IMR-90 (cell line): ENCODE measurements at regions not wholly inside any gene's neighbourhood (a gene's known extent, or its start where the extent isn't known, plus 50 kb on each side); places are given as distances from the start of the nearest gene placed in this dataset.
"Not testable (repeated sequence)": the region's sequence is repeated elsewhere in the genome, so short reads cannot be mapped to it uniquely, and the experiment has no call there.

ENCODE experiments used
- ATAC-seq: fragments of 200-7000 bp; cut with Tn5 transposase; 2 replicates; pipeline ENCODE4 v1.9.1; 2020; ENCODE audit warnings: low read depth, mild to moderate bottlenecking, moderate library complexity
- BruUV-seq: library from RNA; stranded (reverse); fragments of 400-500 nt; replicated peaks from 2 replicates; lab custom pipeline; 2021; lab: Mats Ljungman, UMichigan
- CTCF ChIA-PET: fragments of 300-600 bp; formaldehyde crosslinking; extraction: SDS; loops from one replicate; lab custom pipeline; 2021; ENCODE audit warnings: antibody characterized with exemption; lab: Yijun Ruan, JAX
- POLR2A ChIA-PET: fragments of 300-600 bp; sonication (Branson Sonifier 250); formaldehyde crosslinking; loops from one replicate; lab custom pipeline; 2022; ENCODE audit warnings: antibody characterized with exemption; ENCODE audit not compliant: unreplicated experiment; lab: Charles Lee
- DNase-seq: peaks from one replicate; pipeline ENCODE4 v3.0.0; 2013
- H2AFZ ChIP-seq: replicated peaks from 2 replicates; pipeline ENCODE3; 2013; ENCODE audit warnings: low read length, mild to moderate bottlenecking; ENCODE audit not compliant: poor library complexity
- H2AK5ac ChIP-seq: 2 replicates; pipeline ENCODE4 v1.6.1; 2013; ENCODE audit warnings: low read depth, low read length, inconsistent platforms
- H2AK9ac ChIP-seq: replicated peaks from 2 replicates; pipeline ENCODE3; 2013; ENCODE audit warnings: mild to moderate bottlenecking, low read depth, low read length, moderate library complexity; ENCODE audit not compliant: poor library complexity
- H2BK120ac ChIP-seq: 2 replicates; pipeline ENCODE4 v1.6.1; 2013; ENCODE audit warnings: low read depth, low read length, inconsistent platforms
- H2BK15ac ChIP-seq: 3 replicates; pipeline ENCODE4 v1.6.1; 2013; ENCODE audit warnings: low read depth, low read length, inconsistent platforms
- H2BK20ac ChIP-seq: 2 replicates; pipeline ENCODE4 v1.6.1; 2013; ENCODE audit warnings: low read depth, mild to moderate bottlenecking, inconsistent platforms, low read length, moderate library complexity
- H2BK5ac ChIP-seq: 2 replicates; pipeline ENCODE4 v1.6.1; 2013; ENCODE audit warnings: mild to moderate bottlenecking, low read depth, low read length, inconsistent platforms; ENCODE audit not compliant: poor library complexity, severe bottlenecking
- H3K14ac ChIP-seq: replicated peaks from 2 replicates; pipeline ENCODE4 v1.6.1; 2013; ENCODE audit warnings: low read depth, low read length, inconsistent platforms
- H3K18ac ChIP-seq: 2 replicates; pipeline ENCODE4 v1.6.1; 2013; ENCODE audit warnings: low read depth, low read length, control low read depth
- H3K23ac ChIP-seq: 2 replicates; pipeline ENCODE4 v1.6.1; 2013; ENCODE audit warnings: low read depth, low read length, inconsistent platforms
- H3K27ac ChIP-seq: 2 replicates; pipeline ENCODE4 v1.5.1; 2013; ENCODE audit warnings: mild to moderate bottlenecking, control low read depth, low read length; ENCODE audit not compliant: insufficient read depth
- H3K27me3 ChIP-seq: 2 replicates; pipeline ENCODE4 v1.6.1; 2013; ENCODE audit warnings: low read length; ENCODE audit not compliant: control insufficient read depth, insufficient read depth
- H3K36me3 ChIP-seq: 2 replicates; pipeline ENCODE4 v1.6.1; 2013; ENCODE audit warnings: low read length, mixed read lengths; ENCODE audit not compliant: control insufficient read depth, insufficient read depth
- H3K4ac ChIP-seq: 2 replicates; pipeline ENCODE4 v1.6.1; 2013; ENCODE audit warnings: low read depth, low read length, inconsistent platforms
- H3K4me1 ChIP-seq: 2 replicates; pipeline ENCODE4 v1.6.1; 2013; ENCODE audit warnings: low read length, mixed read lengths; ENCODE audit not compliant: control insufficient read depth, insufficient read depth
- H3K4me2 ChIP-seq: 2 replicates; pipeline ENCODE4 v1.6.1; 2013; ENCODE audit warnings: low read depth, mild to moderate bottlenecking, control low read depth, low read length, moderate library complexity
- H3K4me3 ChIP-seq: 2 replicates; pipeline ENCODE4 v1.5.1; 2013; ENCODE audit warnings: low read depth, mild to moderate bottlenecking, control low read depth, low read length, moderate library complexity; ENCODE audit not compliant: insufficient read depth
- H3K56ac ChIP-seq: 2 replicates; pipeline ENCODE4 v1.6.1; 2013; ENCODE audit warnings: low read length, inconsistent platforms; ENCODE audit not compliant: insufficient read depth; ENCODE audit errors: extremely low read depth
- H3K79me1 ChIP-seq, 2 experiments: 2 replicates each; pipeline ENCODE4 v1.6.1; 2013; ENCODE audit warnings: low read length in 2 of 2, inconsistent platforms in 1 of 2, low read depth in 1 of 2
- H3K9ac ChIP-seq: 2 replicates; pipeline ENCODE4 v1.6.1; 2013; ENCODE audit warnings: low read depth, low read length, control low read depth
- H3K9me1 ChIP-seq: 2 replicates; pipeline ENCODE4 v1.6.1; 2013; ENCODE audit warnings: low read length, inconsistent platforms; ENCODE audit not compliant: insufficient read depth
- H3K9me3 ChIP-seq: 2 replicates; pipeline ENCODE4 v1.6.1; 2013; ENCODE audit warnings: low read length; ENCODE audit not compliant: control insufficient read depth, insufficient read depth
- H4K20me1 ChIP-seq: 2 replicates; pipeline ENCODE4 v1.6.1; 2013; ENCODE audit warnings: low read length, inconsistent platforms; ENCODE audit not compliant: insufficient read depth
- H4K5ac ChIP-seq: 2 replicates; pipeline ENCODE4 v1.6.1; 2013; ENCODE audit warnings: mild to moderate bottlenecking, low read depth, low read length, control low read depth
- H4K8ac ChIP-seq, 2 experiments: 2 replicates each; pipeline ENCODE4 v1.6.1; 2013; ENCODE audit warnings: low read depth in 2 of 2, low read length in 2 of 2, control low read depth in 1 of 2, inconsistent platforms in 1 of 2
- H4K91ac ChIP-seq: 2 replicates; pipeline ENCODE4 v1.6.1; 2013; ENCODE audit warnings: low read depth, low read length, inconsistent platforms; ENCODE audit not compliant: insufficient read depth
- USF2 ChIP-seq: fragments of 150-350 bp; IDR thresholded peaks from 2 replicates; pipeline ENCODE4 v1.6.1; 2017; ENCODE audit warnings: mild to moderate bottlenecking, antibody characterized with exemption, low read length, low read depth
- WGBS, 2 experiments: methylation state at CpG; one replicate each; pipeline versions ENCODE4 v1.1.5 to v1.1.7; 2013; ENCODE audit warnings: missing lambda C conversion rate in 2 of 2; ENCODE audit not compliant: insufficient read length in 1 of 2; ENCODE audit errors: extremely low coverage in 2 of 2; 5-methylcytosine and 5-hydroxymethylcytosine counted together
- dilution Hi-C: fragments of 300-500 bp; cut with HindIII; formaldehyde crosslinking; loops from one replicate; pipeline ENCODE4 v1.14.3; 2018; ENCODE audit warnings: low sequenced_read_pairs; ENCODE audit not compliant: unreplicated experiment
- in situ Hi-C: fragments of 300-500 bp; cut with MboI; formaldehyde crosslinking; loops from 3 replicates; pipeline ENCODE4 v1.14.3; 2019; ENCODE audit warnings: low sequenced_read_pairs, inconsistent platforms, mixed read lengths
- intact Hi-C: fragments of 100-400 bp; cut with micrococcal nuclease; formaldehyde crosslinking; loops from 2 replicates; pipeline ENCODE4 v1.10.0; 2022

GRCh38 chr18:66867653-66868052 lies 263.8 kb upstream of the CDH19 start:
- Histone ChIP-seq H3K9me1 (no peaks in the 10 kb centered on the region), H3K27ac (no peak overlapping the region), H4K5ac (no peak overlapping the region), H3K23ac (no peak overlapping the region), H2BK120ac (no peak overlapping the region), H2AFZ (no peak overlapping the region), H3K56ac (no peak overlapping the region), H3K9ac (no peak overlapping the region), H3K18ac (no peak overlapping the region), H4K20me1 (no peaks in the 10 kb centered on the region), H3K27me3 (no peaks in the 10 kb centered on the region), H2AK9ac (no peak overlapping the region), H3K14ac (no peak overlapping the region), H3K9me3 (peaks cover 4% of the 10 kb centered on the region), H3K36me3 (no peaks in the 10 kb centered on the region), H3K79me1 (no peaks in the 10 kb centered on the region), H3K4ac (no peak overlapping the region), H4K8ac (no peak overlapping the region), H2AK5ac (no peak overlapping the region), H3K4me2 (no peak overlapping the region), H2BK20ac (no peak overlapping the region), H2BK15ac (no peak overlapping the region), H2BK5ac (no peak overlapping the region), H3K4me3 (no peak overlapping the region), H3K4me1 (no peaks in the 10 kb centered on the region), H4K91ac (no peak overlapping the region)
- DNase-seq (no peak), ATAC-seq (no peak)
- in situ Hi-C loops = no loop called here
- ChIA-PET CTCF (no interaction called here), POLR2A (no interaction called here)
- BruUV-seq = no TSS peak
- no peak for TF ChIP-seq USF2
- dilution Hi-C loops = no loop called here
- intact Hi-C loops = no loop called here
- no CpG with 5 or more reads among the region's 4 CpGs for WGBS, 2 experiments

- POLR2A ChIA-PET, H3K56ac ChIP-seq: not testable (repeated sequence)
These were observed 262.6 kb upstream of the CDH19 start for GRCh38 chr18:66866427-66866940.

More at GRCh38 chr18:66866427-66866940, 262.6 kb upstream of the CDH19 start:
- in situ Hi-C loops, H2BK20ac ChIP-seq, H2BK120ac ChIP-seq, H3K9ac ChIP-seq, H4K8ac ChIP-seq, H3K4me3 ChIP-seq, H3K9me1 ChIP-seq, BruUV-seq, H2BK15ac ChIP-seq, H2AFZ ChIP-seq, intact Hi-C loops, H3K9me3 ChIP-seq, H3K27me3 ChIP-seq, H3K4me2 ChIP-seq, H3K14ac ChIP-seq, H3K4ac ChIP-seq, H3K36me3 ChIP-seq, H2BK5ac ChIP-seq, H3K27ac ChIP-seq, dilution Hi-C loops, H3K18ac ChIP-seq, DNase-seq, ATAC-seq, H3K23ac ChIP-seq, H4K5ac ChIP-seq, H4K91ac ChIP-seq, H3K4me1 ChIP-seq, H3K79me1 ChIP-seq, H2AK9ac ChIP-seq, H2AK5ac ChIP-seq, H4K20me1 ChIP-seq: not testable (repeated sequence)
- 87% methylated on average over 6 of the region's 43 CpGs; no CpG with 5 or more reads in 1 of the 2 experiments for WGBS, 2 experiments
- CTCF ChIA-PET = interaction anchor here (0.6 kb wide), 1 partner anchor 26 kb away, joined by 3 read pairs; no protein-coding TSS in a partner anchor
